SK-N-MC (cell line): ENCODE measurements at regions not wholly inside any gene's neighbourhood (a gene's known extent, or its start where the extent isn't known, plus 50 kb on each side); places are given as distances from the start of the nearest gene placed in this dataset.

Source experiments
- DNase-seq: peaks from one replicate; pipeline ENCODE4 v3.0.0-alpha.2; 2011; ENCODE audit warnings: low read depth, low spot score
- H3K27ac ChIP-seq: fragments of 200-600 bp; sonication (generic); 2 replicates; pipeline ENCODE4 v1.5.1; 2016; ENCODE audit warnings: mixed run types
- H3K36me3 ChIP-seq: fragments of 200-600 bp; sonication (generic); 2 replicates; pipeline ENCODE4 v1.6.1; 2017; ENCODE audit warnings: antibody characterized with exemption, low read length, mixed read lengths; ENCODE audit not compliant: insufficient read depth
- H3K4me3 ChIP-seq: fragments of 200-600 bp; sonication (generic); 2 replicates; pipeline ENCODE4 v1.5.1; 2016
- H3K9ac ChIP-seq: fragments of 200-600 bp; sonication (generic); 2 replicates; pipeline ENCODE4 v1.8.0; 2017; ENCODE audit warnings: mixed run types, mixed read lengths; ENCODE audit not compliant: insufficient read length
- H3K9me3 ChIP-seq: fragments of 200-600 bp; sonication (generic); 2 replicates; pipeline ENCODE4 v1.6.1; 2017; ENCODE audit warnings: low read depth, mild to moderate bottlenecking, antibody characterized with exemption, low read length, moderate library complexity, mixed read lengths
- EZH2 ChIP-seq: fragments of 200-600 bp; sonication (generic); IDR thresholded peaks from one replicate; pipeline ENCODE4 v1.6.1; 2017; ENCODE audit warnings: antibody characterized with exemption
- FOXP2 ChIP-seq: optimal IDR thresholded peaks from 2 replicates; pipeline ENCODE3; 2011; ENCODE audit warnings: mild to moderate bottlenecking, moderate library complexity; ENCODE audit not compliant: insufficient read depth; ENCODE audit errors: extremely low read length, control extremely low read depth
- POLR2AphosphoS5 ChIP-seq: IDR thresholded peaks from 2 replicates; pipeline ENCODE4 v1.6.1; 2012; ENCODE audit warnings: mild to moderate bottlenecking, low read depth, low read length, borderline replicate concordance

- no peak overlapping the region for H3K4me3 ChIP-seq
- DNase-seq: no peak
- no peaks in the 10 kb centered on the region for H3K9me3 ChIP-seq
- H3K36me3 ChIP-seq: no peaks in the 10 kb centered on the region
- H3K27ac ChIP-seq: no peak overlapping the region
- TF ChIP-seq POLR2AphosphoS5 (no peak), FOXP2 (no peak)
- no peak overlapping the region for H3K9ac ChIP-seq
Measured at GRCh38 chr1:118326960-118327629, 142.1 kb upstream of the SPAG17 start.

GRCh38 chr1:118325550-118326225, 140.7 kb upstream of the SPAG17 start:
- H3K4me3 ChIP-seq: no peak overlapping the region
- no peaks in the 10 kb centered on the region for H3K36me3 ChIP-seq
- DNase-seq: no peak
- no peaks in the 10 kb centered on the region for H3K9me3 ChIP-seq
- no peak overlapping the region for H3K9ac ChIP-seq
- H3K27ac ChIP-seq: no peak overlapping the region
- TF ChIP-seq FOXP2 (no peak), EZH2 (no peak), POLR2AphosphoS5 (no peak)

- Histone ChIP-seq H3K36me3 (no peaks in the 10 kb centered on the region), H3K9ac (no peak overlapping the region), H3K9me3 (no peaks in the 10 kb centered on the region), H3K27ac (no peak overlapping the region), H3K4me3 (no peak overlapping the region)
- no peak for DNase-seq
- no peak for TF ChIP-seq EZH2
- TF ChIP-seq FOXP2: no peak
- TF ChIP-seq POLR2AphosphoS5: no peak
Measured at GRCh38 chr1:118323246-118323645, 138.2 kb upstream of the SPAG17 start.

GRCh38 chr1:118322331-118322730, 137.3 kb upstream of the SPAG17 start:
- Histone ChIP-seq H3K27ac (no peak overlapping the region), H3K36me3 (no peaks in the 10 kb centered on the region), H3K4me3 (no peak overlapping the region), H3K9ac (no peak overlapping the region), H3K9me3 (no peaks in the 10 kb centered on the region)
- no peak for DNase-seq
- no peak for TF ChIP-seq POLR2AphosphoS5
- no peak for TF ChIP-seq FOXP2
- TF ChIP-seq EZH2: no peak

- no peak for TF ChIP-seq EZH2
- TF ChIP-seq POLR2AphosphoS5: no peak
- no peak for TF ChIP-seq FOXP2
- H3K4me3 ChIP-seq: no peak overlapping the region
- no peak overlapping the region for H3K27ac ChIP-seq
- H3K9ac ChIP-seq: no peak overlapping the region
- no peak for DNase-seq
- H3K9me3 ChIP-seq: no peaks in the 10 kb centered on the region
- no peaks in the 10 kb centered on the region for H3K36me3 ChIP-seq
Measured at GRCh38 chr1:118321840-118322239, 136.8 kb upstream of the SPAG17 start.

GRCh38 chr1:118317842-118318614, 133.0 kb upstream of the SPAG17 start:
- H3K9ac ChIP-seq: no peak overlapping the region
- TF ChIP-seq FOXP2: no peak
- no peak for TF ChIP-seq POLR2AphosphoS5
- no peak for TF ChIP-seq EZH2
- no peak overlapping the region for H3K27ac ChIP-seq
- H3K36me3 ChIP-seq: no peaks in the 10 kb centered on the region
- H3K9me3 ChIP-seq: no peaks in the 10 kb centered on the region
- H3K4me3 ChIP-seq: no peak overlapping the region
- no peak for DNase-seq

- H3K9me3 ChIP-seq: no peaks in the 10 kb centered on the region
- no peak overlapping the region for H3K27ac ChIP-seq
- H3K36me3 ChIP-seq: no peaks in the 10 kb centered on the region
- no peak overlapping the region for H3K9ac ChIP-seq
- no peak overlapping the region for H3K4me3 ChIP-seq
- TF ChIP-seq POLR2AphosphoS5 (no peak), EZH2 (no peak), FOXP2 (no peak)
- DNase-seq: no peak
Measured at GRCh38 chr1:118306851-118307250, 121.8 kb upstream of the SPAG17 start.

- TF ChIP-seq POLR2AphosphoS5 (no peak), FOXP2 (no peak), EZH2 (no peak)
Measured at GRCh38 chr1:118304722-118305359, 119.8 kb upstream of the SPAG17 start.

More at GRCh38 chr1:118304722-118305359, 119.8 kb upstream of the SPAG17 start:
- Histone ChIP-seq H3K9ac (no peak overlapping the region), H3K36me3 (no peaks in the 10 kb centered on the region), H3K9me3 (no peaks in the 10 kb centered on the region), H3K27ac (no peak overlapping the region), H3K4me3 (no peak overlapping the region)
- no peak for DNase-seq
